GM23248 (cell line): ENCODE measurements at regions not wholly inside any gene's neighbourhood (a gene's known extent, or its start where the extent isn't known, plus 50 kb on each side); places are given as distances from the start of the nearest gene placed in this dataset.

Experiments
- EZH2 ChIP-seq: fragments of 200-600 bp; sonication (generic); IDR thresholded peaks from 2 replicates; pipeline ENCODE4 v1.6.1; 2018; ENCODE audit warnings: antibody characterized with exemption, mild to moderate bottlenecking; ENCODE audit not compliant: insufficient read depth, poor library complexity, severe bottlenecking
- EZH2phosphoT487 ChIP-seq: fragments of 200-600 bp; sonication (generic); IDR thresholded peaks from 2 replicates; pipeline ENCODE4 v1.6.1; 2018; ENCODE audit warnings: antibody characterized with exemption, moderate library complexity, mild to moderate bottlenecking, low read depth; ENCODE audit not compliant: insufficient read depth

- TF ChIP-seq EZH2phosphoT487 (no peak), EZH2 (no peak)
Observed at GRCh38 chr5:24391816-24392215, 253.0 kb downstream of the CDH10 start.
